K562 (cell line): ENCODE measurements at regions not wholly inside any gene's neighbourhood (a gene's known extent, or its start where the extent isn't known, plus 50 kb on each side); places are given as distances from the start of the nearest gene placed in this dataset.

ENCODE experiments used
- EP300 ChIP-seq: IDR thresholded peaks from 2 replicates; pipeline ENCODE4 v1.6.1; 2012; ENCODE audit warnings: low read length, improper control_type of control experiment
- FIP1L1 ChIP-seq: fragments of 200-400 bp; formaldehyde crosslinking; IDR thresholded peaks from 2 replicates; pipeline ENCODE4 v1.6.1; 2018; ENCODE audit warnings: mild to moderate bottlenecking, low read depth, low read length; ENCODE audit not compliant: poor library complexity, severe bottlenecking
- GABPA ChIP-seq: fragments of 200-800 bp; sonication (Bioruptor generic); conservative IDR thresholded peaks from 2 replicates; pipeline ENCODE4 v1.6.1; 2016; ENCODE audit warnings: low read depth, missing genetic modification characterization, missing compliant biosample characterization
- PHF21A ChIP-seq: fragments of 450-650 bp; IDR thresholded peaks from 2 replicates; pipeline ENCODE4 v1.6.1; 2017; ENCODE audit warnings: low read depth, borderline replicate concordance
- ZFX ChIP-seq: sonication (generic); formaldehyde crosslinking; IDR thresholded peaks from 2 replicates; pipeline ENCODE4 v1.8.0; 2022; ENCODE audit warnings: mild to moderate bottlenecking, missing genetic modification reagents, moderate library complexity
- ZNF174 ChIP-seq: fragments of 250-450 bp; sonication (Bioruptor Pico); IDR thresholded peaks from 2 replicates; pipeline ENCODE4 v1.4.0; 2020; ENCODE audit warnings: mild to moderate bottlenecking
- ZNF707 ChIP-seq: fragments of 250-450 bp; sonication (Bioruptor Pico); conservative IDR thresholded peaks from 2 replicates; pipeline ENCODE4 v1.8.0; 2022; ENCODE audit warnings: inconsistent platforms, mild to moderate bottlenecking, moderate library complexity
- TF ChIP-seq, protein P1 (sequence below): fragments of 250-450 bp; sonication (Bioruptor Pico); IDR thresholded peaks from 2 replicates; pipeline ENCODE4 v1.4.0; 2020; ENCODE audit warnings: mild to moderate bottlenecking, moderate library complexity
- TF ChIP-seq, protein P2 (sequence below), 3 experiments: IDR thresholded peaks in 2 of 3; conservative IDR thresholded peaks in 1 of 3; 2 replicates each; pipeline ENCODE4 v1.5.1; 2011 to 2012; ENCODE audit warnings: low read length in 3 of 3, mild to moderate bottlenecking in 3 of 3, control low read depth in 2 of 3, improper control_type of control experiment in 1 of 3, inconsistent platforms in 1 of 3, low read depth in 1 of 3, mixed read lengths in 1 of 3, moderate library complexity in 1 of 3; ENCODE audit not compliant: insufficient read depth in 2 of 3
- TF ChIP-seq, protein P3 (sequence below): fragments of 200-800 bp; sonication (Bioruptor generic); IDR thresholded peaks from 2 replicates; pipeline ENCODE4 v1.6.1; 2017; ENCODE audit warnings: missing genetic modification characterization, missing compliant biosample characterization
- TF ChIP-seq, protein P4 (sequence below): fragments of 450-650 bp; IDR thresholded peaks from 2 replicates; pipeline ENCODE4 v1.6.1; 2018; ENCODE audit warnings: mild to moderate bottlenecking, low read depth; ENCODE audit not compliant: partially characterized antibody

DNA sequence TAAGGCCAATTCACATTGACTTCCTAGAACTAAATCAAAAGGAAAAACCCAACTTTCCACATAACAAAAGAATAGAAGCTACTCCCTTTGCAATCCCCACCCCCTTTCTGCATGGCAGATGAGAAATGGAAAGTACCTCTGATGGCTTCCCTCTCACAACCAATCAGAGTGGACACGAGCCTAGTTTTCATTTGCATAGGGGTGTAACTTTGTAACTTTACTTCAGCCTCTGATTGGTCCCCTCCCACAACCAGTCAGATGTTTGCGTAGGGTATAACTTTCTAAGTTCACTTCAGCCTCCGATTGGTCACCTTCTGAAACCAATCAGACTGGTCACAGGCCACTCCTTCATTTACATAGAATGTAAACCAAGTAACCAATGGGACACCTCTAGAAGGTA lies 328.5 kb downstream of the CDH26 start:
- no peak for TF ChIP-seq FIP1L1
- TF ChIP-seq, protein P1, sequence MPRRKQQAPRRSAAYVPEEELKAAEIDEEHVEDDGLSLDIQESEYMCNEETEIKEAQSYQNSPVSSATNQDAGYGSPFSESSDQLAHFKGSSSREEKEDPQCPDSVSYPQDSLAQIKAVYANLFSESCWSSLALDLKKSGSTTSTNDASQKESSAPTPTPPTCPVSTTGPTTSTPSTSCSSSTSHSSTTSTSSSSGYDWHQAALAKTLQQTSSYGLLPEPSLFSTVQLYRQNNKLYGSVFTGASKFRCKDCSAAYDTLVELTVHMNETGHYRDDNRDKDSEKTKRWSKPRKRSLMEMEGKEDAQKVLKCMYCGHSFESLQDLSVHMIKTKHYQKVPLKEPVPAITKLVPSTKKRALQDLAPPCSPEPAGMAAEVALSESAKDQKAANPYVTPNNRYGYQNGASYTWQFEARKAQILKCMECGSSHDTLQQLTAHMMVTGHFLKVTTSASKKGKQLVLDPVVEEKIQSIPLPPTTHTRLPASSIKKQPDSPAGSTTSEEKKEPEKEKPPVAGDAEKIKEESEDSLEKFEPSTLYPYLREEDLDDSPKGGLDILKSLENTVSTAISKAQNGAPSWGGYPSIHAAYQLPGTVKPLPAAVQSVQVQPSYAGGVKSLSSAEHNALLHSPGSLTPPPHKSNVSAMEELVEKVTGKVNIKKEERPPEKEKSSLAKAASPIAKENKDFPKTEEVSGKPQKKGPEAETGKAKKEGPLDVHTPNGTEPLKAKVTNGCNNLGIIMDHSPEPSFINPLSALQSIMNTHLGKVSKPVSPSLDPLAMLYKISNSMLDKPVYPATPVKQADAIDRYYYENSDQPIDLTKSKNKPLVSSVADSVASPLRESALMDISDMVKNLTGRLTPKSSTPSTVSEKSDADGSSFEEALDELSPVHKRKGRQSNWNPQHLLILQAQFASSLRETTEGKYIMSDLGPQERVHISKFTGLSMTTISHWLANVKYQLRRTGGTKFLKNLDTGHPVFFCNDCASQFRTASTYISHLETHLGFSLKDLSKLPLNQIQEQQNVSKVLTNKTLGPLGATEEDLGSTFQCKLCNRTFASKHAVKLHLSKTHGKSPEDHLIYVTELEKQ (CRISPR knock-in tag): no peak
- TF ChIP-seq PHF21A: no peak
- TF ChIP-seq GABPA: no peak
- TF ChIP-seq, protein P2, sequence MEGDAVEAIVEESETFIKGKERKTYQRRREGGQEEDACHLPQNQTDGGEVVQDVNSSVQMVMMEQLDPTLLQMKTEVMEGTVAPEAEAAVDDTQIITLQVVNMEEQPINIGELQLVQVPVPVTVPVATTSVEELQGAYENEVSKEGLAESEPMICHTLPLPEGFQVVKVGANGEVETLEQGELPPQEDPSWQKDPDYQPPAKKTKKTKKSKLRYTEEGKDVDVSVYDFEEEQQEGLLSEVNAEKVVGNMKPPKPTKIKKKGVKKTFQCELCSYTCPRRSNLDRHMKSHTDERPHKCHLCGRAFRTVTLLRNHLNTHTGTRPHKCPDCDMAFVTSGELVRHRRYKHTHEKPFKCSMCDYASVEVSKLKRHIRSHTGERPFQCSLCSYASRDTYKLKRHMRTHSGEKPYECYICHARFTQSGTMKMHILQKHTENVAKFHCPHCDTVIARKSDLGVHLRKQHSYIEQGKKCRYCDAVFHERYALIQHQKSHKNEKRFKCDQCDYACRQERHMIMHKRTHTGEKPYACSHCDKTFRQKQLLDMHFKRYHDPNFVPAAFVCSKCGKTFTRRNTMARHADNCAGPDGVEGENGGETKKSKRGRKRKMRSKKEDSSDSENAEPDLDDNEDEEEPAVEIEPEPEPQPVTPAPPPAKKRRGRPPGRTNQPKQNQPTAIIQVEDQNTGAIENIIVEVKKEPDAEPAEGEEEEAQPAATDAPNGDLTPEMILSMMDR (IDR thresholded peaks at IDR 0.05 in 2 of 3, conservative IDR thresholded peaks at IDR 0.05 in 1 of 3; ENCODE audit: insufficient read depth in 2 of 3, low read depth in 1 of 3, low read length in 3 of 3): no peak
- no peak for TF ChIP-seq ZNF707 (CRISPR knock-in tag)
- TF ChIP-seq, protein P3, sequence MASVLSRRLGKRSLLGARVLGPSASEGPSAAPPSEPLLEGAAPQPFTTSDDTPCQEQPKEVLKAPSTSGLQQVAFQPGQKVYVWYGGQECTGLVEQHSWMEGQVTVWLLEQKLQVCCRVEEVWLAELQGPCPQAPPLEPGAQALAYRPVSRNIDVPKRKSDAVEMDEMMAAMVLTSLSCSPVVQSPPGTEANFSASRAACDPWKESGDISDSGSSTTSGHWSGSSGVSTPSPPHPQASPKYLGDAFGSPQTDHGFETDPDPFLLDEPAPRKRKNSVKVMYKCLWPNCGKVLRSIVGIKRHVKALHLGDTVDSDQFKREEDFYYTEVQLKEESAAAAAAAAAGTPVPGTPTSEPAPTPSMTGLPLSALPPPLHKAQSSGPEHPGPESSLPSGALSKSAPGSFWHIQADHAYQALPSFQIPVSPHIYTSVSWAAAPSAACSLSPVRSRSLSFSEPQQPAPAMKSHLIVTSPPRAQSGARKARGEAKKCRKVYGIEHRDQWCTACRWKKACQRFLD: no peak
- no peak for TF ChIP-seq ZNF174 (CRISPR knock-in tag)
- TF ChIP-seq EP300: no peak
- TF ChIP-seq, protein P4, sequence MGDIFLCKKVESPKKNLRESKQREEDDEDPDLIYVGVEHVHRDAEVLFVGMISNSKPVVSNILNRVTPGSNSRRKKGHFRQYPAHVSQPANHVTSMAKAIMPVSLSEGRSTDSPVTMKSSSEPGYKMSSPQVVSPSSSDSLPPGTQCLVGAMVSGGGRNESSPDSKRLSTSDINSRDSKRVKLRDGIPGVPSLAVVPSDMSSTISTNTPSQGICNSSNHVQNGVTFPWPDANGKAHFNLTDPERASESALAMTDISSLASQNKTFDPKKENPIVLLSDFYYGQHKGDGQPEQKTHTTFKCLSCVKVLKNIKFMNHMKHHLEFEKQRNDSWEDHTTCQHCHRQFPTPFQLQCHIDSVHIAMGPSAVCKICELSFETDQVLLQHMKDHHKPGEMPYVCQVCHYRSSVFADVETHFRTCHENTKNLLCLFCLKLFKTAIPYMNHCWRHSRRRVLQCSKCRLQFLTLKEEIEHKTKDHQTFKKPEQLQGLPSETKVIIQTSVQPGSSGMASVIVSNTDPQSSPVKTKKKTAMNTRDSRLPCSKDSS: no peak
- no peak for TF ChIP-seq ZFX (CRISPR knock-in tag)
